Mesodermal cell (in vitro differentiated cells): ENCODE measurements at regions not wholly inside any gene's neighbourhood (a gene's known extent, or its start where the extent isn't known, plus 50 kb on each side); places are given as distances from the start of the nearest gene placed in this dataset.

ENCODE experiments used
- H3K27ac ChIP-seq: 2 replicates; pipeline ENCODE4 v1.7.0; 2013; ENCODE audit warnings: mild to moderate bottlenecking, low read depth, low read length, moderate library complexity; ENCODE audit not compliant: severe bottlenecking
- H3K36me3 ChIP-seq: 2 replicates; pipeline ENCODE4 v1.7.1; 2013; ENCODE audit warnings: mild to moderate bottlenecking, low read length, moderate library complexity; ENCODE audit not compliant: control insufficient read depth, insufficient read depth
- H3K4me1 ChIP-seq: one replicate; pipeline ENCODE4 v1.7.1; 2013; ENCODE audit warnings: mild to moderate bottlenecking, low read length; ENCODE audit not compliant: insufficient read depth, control insufficient read depth, poor library complexity, severe bottlenecking
- H3K4me3 ChIP-seq: 2 replicates; pipeline ENCODE4 v1.7.0; 2013; ENCODE audit warnings: low read length, control low read depth, mild to moderate bottlenecking; ENCODE audit not compliant: insufficient read depth, poor library complexity, severe bottlenecking; ENCODE audit errors: extremely low read depth
- H3K9me3 ChIP-seq: 2 replicates; pipeline ENCODE4 v1.7.1; 2013; ENCODE audit warnings: mild to moderate bottlenecking, low read length, moderate library complexity; ENCODE audit not compliant: control insufficient read depth
- WGBS, 2 experiments: methylation state at CpG; one replicate each; pipeline ENCODE4 v1.1.5; 2013; ENCODE audit warnings: missing lambda C conversion rate in 2 of 2; ENCODE audit not compliant: insufficient coverage in 2 of 2; 5-methylcytosine and 5-hydroxymethylcytosine counted together

GRCh38 chr1:177384461-177384860, 213.7 kb downstream of the BRINP2 start:
- peaks cover 6% of the 10 kb centered on the region for H3K4me1 ChIP-seq
- no peak overlapping the region for H3K27ac ChIP-seq
- no peaks in the 10 kb centered on the region for H3K9me3 ChIP-seq
- no peaks in the 10 kb centered on the region for H3K36me3 ChIP-seq
- 73 to 80% methylated on average over 3 of the region's 3 CpGs for WGBS, 2 experiments
- no peak overlapping the region for H3K4me3 ChIP-seq

GRCh38 chr1:177383715-177384114, 213.0 kb downstream of the BRINP2 start:
- Histone ChIP-seq H3K4me1 (peaks cover 6% of the 10 kb centered on the region), H3K4me3 (no peak overlapping the region), H3K36me3 (no peaks in the 10 kb centered on the region), H3K27ac (no peak overlapping the region), H3K9me3 (no peaks in the 10 kb centered on the region)
- WGBS, 2 experiments: no CpG with 5 or more reads among the region's 1 CpG

GRCh38 chr1:177377866-177378265, 207.1 kb downstream of the BRINP2 start:
- no peak overlapping the region for H3K4me3 ChIP-seq
- 100% methylated on average over 1 of the region's 2 CpGs for WGBS, 2 experiments
- no peaks in the 10 kb centered on the region for H3K9me3 ChIP-seq
- H3K27ac ChIP-seq: no peak overlapping the region
- no peaks in the 10 kb centered on the region for H3K4me1 ChIP-seq
- H3K36me3 ChIP-seq: no peaks in the 10 kb centered on the region

GRCh38 chr1:177368255-177368654, 197.5 kb downstream of the BRINP2 start:
- Histone ChIP-seq H3K36me3 (no peaks in the 10 kb centered on the region), H3K9me3 (no peaks in the 10 kb centered on the region), H3K4me1 (no peaks in the 10 kb centered on the region), H3K27ac (no peak overlapping the region), H3K4me3 (no peak overlapping the region)

- Histone ChIP-seq H3K27ac (no peak overlapping the region), H3K4me1 (no peaks in the 10 kb centered on the region), H3K4me3 (no peak overlapping the region), H3K9me3 (no peaks in the 10 kb centered on the region), H3K36me3 (no peaks in the 10 kb centered on the region)
- 100% methylated on average over 1 of the region's 2 CpGs; no CpG with 5 or more reads in 1 of the 2 experiments for WGBS, 2 experiments
Measured at GRCh38 chr1:177366091-177366490, 195.3 kb downstream of the BRINP2 start.

GRCh38 chr1:177360791-177361190, 190.0 kb downstream of the BRINP2 start:
- Histone ChIP-seq H3K27ac (no peak overlapping the region), H3K36me3 (no peaks in the 10 kb centered on the region), H3K4me1 (no peaks in the 10 kb centered on the region), H3K9me3 (no peaks in the 10 kb centered on the region), H3K4me3 (no peak overlapping the region)
- 83 to 94% methylated on average over 1 to 2 of the region's 2 CpGs for WGBS, 2 experiments

GRCh38 chr1:177356674-177357435, 186.1 kb downstream of the BRINP2 start:
- no peak overlapping the region for H3K27ac ChIP-seq
- 83 to 100% methylated on average over 3 of the region's 4 CpGs for WGBS, 2 experiments
- H3K4me1 ChIP-seq: no peaks in the 10 kb centered on the region
- H3K36me3 ChIP-seq: no peaks in the 10 kb centered on the region
- no peaks in the 10 kb centered on the region for H3K9me3 ChIP-seq
- H3K4me3 ChIP-seq: no peak overlapping the region

GRCh38 chr1:177355575-177355974, 184.8 kb downstream of the BRINP2 start:
- 39% methylated on average over 2 of the region's 2 CpGs; no CpG with 5 or more reads in 1 of the 2 experiments for WGBS, 2 experiments

GRCh38 chr1:177354247-177354646, 183.5 kb downstream of the BRINP2 start:
- 86 to 100% methylated on average over 1 to 3 of the region's 3 CpGs for WGBS, 2 experiments
- Histone ChIP-seq H3K4me1 (peaks cover 7% of the 10 kb centered on the region), H3K4me3 (no peak overlapping the region), H3K9me3 (no peaks in the 10 kb centered on the region), H3K27ac (no peak overlapping the region), H3K36me3 (no peaks in the 10 kb centered on the region)

More at GRCh38 chr1:177355575-177355974, 184.8 kb downstream of the BRINP2 start:
- Histone ChIP-seq H3K4me3 (no peak overlapping the region), H3K9me3 (no peaks in the 10 kb centered on the region), H3K36me3 (no peaks in the 10 kb centered on the region), H3K27ac (no peak overlapping the region), H3K4me1 (peaks cover 7% of the 10 kb centered on the region)

- H3K4me1 ChIP-seq: peaks cover 7% of the 10 kb centered on the region
- no peak overlapping the region for H3K27ac ChIP-seq
- no peak overlapping the region for H3K4me3 ChIP-seq
- no peaks in the 10 kb centered on the region for H3K9me3 ChIP-seq
- WGBS, 2 experiments: 55 to 85% methylated on average over 3 to 5 of the region's 6 CpGs
- no peaks in the 10 kb centered on the region for H3K36me3 ChIP-seq
Measured at GRCh38 chr1:177351361-177352108, 180.8 kb downstream of the BRINP2 start.
